ENCODE measurements at regions not wholly inside any gene's neighbourhood (a gene's known extent, or its start where the extent isn't known, plus 50 kb on each side); places are given as distances from the start of the nearest gene placed in this dataset.

DNA sequence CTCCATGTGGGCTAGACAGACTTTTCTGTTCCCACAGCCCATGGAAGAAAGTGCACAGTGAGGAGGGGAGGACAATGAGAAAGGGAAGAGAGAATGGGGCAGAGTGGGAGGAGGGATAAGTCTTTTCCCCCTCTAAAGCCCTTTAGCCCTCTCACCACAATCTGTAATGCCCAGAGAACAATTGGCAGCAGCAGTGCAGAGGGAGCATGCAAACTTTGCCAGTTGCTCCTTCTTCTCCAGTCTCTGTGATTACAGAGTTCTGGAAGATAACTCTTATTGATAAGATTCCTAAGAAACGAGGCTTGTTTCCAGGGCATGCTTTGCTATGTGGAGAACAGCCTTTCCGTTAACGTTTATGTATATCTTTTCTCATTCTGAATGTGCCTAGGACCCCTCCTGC lies 50.0 kb upstream of the FMN1 start:
- TF ChIP-seq, protein P1, sequence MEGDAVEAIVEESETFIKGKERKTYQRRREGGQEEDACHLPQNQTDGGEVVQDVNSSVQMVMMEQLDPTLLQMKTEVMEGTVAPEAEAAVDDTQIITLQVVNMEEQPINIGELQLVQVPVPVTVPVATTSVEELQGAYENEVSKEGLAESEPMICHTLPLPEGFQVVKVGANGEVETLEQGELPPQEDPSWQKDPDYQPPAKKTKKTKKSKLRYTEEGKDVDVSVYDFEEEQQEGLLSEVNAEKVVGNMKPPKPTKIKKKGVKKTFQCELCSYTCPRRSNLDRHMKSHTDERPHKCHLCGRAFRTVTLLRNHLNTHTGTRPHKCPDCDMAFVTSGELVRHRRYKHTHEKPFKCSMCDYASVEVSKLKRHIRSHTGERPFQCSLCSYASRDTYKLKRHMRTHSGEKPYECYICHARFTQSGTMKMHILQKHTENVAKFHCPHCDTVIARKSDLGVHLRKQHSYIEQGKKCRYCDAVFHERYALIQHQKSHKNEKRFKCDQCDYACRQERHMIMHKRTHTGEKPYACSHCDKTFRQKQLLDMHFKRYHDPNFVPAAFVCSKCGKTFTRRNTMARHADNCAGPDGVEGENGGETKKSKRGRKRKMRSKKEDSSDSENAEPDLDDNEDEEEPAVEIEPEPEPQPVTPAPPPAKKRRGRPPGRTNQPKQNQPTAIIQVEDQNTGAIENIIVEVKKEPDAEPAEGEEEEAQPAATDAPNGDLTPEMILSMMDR (optimal IDR thresholded peaks at IDR 0.05 in 1 of 3, IDR thresholded peaks at IDR 0.05 in 1 of 3, conservative IDR thresholded peaks at IDR 0.05 in 1 of 3; ENCODE audit: extremely low read depth in 1 of 3, insufficient read depth in 2 of 3, low read length in 3 of 3): no peak
- no peak for TF ChIP-seq EZH2 (IDR thresholded peaks at IDR 0.05; ENCODE audit: low read length)

Data from keratinocyte (primary cell).